GM19023 (cell line): ENCODE measurements at regions not wholly inside any gene's neighbourhood (a gene's known extent, or its start where the extent isn't known, plus 50 kb on each side); places are given as distances from the start of the nearest gene placed in this dataset.
A peak's percentile ranks its signal among the peaks of the same experiment; 100 is the strongest.
"Not testable (repeated sequence)": the region's sequence is repeated elsewhere in the genome, so short reads cannot be mapped to it uniquely, and the experiment has no call there.

Experiments used
- ATAC-seq: cut with Tn5 transposase; IDR thresholded peaks from one replicate; pipeline ENCODE4 v1.9.1; 2021; ENCODE audit warnings: mild to moderate bottlenecking, moderate library complexity; ENCODE audit not compliant: unreplicated experiment

DNA sequence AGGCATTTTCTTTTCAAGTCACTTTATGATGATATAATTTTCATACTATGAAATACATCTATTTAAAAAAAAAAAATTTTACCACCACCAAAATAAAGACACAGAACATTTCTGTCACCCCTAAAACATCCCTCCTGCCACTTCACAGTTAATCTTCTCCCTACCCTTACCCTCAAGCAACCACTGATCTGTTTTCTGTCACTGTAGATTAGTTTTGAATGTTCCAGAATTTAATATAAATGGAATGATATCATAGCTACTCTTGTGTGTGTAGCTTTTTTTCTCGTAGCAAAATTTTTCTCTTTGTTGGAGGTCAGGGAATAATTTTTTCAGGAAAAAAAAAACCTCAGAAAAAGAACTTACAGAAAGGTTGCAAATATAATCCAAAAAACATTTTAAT, 152.7 kb downstream of the RHOU start:
- no peak for ATAC-seq

DNA sequence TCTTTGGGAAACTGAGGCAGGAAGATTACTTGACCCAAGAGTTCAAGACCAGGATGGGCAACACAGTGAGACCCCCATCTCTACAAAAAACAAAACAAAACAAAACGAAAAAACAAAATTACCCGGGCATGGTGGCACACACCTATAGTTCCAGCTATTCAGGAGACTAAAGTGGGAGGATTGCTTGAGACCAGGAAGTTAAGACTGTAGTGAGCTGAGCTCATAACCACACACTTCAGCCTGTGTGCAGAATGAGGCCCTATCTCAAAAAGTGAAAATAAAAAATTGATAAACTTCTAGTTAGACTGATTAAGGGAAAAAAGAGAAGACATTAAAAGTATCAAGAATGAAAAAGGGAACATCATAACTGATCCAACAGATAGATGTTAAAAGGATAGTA, 154.0 kb downstream of the RHOU start:
- no peak for ATAC-seq

DNA sequence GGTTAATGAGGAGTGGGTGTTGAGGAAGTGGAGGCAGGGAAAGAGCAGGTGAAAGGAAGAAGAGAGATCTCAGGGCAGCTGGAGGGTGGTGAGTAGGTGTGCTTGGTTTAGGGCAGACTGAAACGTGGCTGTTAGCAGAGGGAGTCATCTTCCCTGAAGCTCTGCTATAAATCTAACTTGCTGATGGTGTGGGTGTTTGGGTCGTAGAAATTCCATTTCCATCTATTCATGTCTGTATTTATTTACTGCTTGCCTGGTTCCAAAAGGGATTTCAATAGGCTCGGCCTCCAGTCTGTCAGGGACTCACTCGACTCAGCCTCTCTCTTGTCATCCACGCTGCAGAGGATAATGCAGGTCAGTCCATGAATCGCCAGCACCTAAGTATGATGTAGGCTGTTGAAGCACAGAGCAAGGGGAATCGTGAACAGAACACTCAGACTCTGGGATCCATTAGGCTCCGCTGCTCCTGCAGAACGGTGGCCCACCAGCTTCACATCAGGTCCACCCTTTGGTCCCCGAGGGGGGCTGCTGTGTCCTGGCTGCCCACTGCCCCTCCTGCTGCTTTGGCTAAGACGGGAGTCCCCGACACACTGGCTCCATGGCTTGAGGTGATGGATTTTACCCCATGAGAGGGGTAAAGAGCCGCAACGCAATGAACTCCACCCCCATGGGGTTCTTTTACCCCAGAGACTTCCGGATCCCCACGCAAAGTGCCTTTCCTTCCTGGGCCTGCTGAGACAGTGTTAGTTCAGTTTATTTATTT, 156.2 kb downstream of the RHOU start:
- no peak for ATAC-seq

DNA sequence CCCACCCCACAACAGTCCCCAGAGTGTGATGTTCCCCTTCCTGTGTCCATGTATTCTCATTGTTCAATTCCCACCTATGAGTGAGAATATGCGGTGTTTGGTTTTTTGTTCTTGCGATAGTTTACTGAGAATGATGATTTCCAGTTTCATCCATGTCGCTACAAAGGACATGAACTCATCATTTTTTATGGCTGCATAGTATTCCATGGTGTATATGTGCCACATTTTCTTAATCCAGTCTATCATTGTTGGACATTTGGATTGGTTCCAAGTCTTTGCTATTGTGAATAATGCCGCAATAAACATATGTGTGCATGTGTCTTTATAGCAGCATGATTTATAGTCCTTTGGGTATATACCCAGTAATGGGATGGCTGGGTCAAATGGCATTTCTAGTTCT, 156.9 kb downstream of the RHOU start:
- not testable (repeated sequence) for ATAC-seq

DNA sequence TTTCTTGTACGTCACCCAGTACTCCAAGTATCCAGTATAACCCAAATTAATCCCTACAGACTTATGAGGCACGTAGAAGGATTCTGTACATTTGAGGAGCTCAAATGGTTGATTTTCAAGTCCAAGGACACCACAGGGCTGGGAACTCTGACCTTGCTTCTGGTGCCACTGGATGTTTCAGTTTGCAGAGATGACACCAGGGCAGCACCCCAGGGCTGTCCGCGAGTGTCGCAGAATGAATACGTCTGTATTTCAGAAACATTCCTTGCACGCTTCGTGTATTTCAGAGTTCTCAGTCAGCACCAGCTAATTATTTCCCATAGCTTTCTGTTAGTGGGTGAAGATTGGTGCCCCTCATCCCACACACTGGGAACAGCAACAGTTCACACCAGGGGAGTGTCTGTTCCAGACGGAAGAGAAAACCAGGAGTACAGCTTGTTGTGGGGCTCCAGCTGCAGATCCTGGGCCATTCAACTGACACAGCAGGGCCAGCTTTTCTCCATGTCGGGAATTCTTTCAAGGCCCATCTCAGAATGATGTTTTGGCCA, 159.2 kb downstream of the RHOU start:
- no peak for ATAC-seq

DNA sequence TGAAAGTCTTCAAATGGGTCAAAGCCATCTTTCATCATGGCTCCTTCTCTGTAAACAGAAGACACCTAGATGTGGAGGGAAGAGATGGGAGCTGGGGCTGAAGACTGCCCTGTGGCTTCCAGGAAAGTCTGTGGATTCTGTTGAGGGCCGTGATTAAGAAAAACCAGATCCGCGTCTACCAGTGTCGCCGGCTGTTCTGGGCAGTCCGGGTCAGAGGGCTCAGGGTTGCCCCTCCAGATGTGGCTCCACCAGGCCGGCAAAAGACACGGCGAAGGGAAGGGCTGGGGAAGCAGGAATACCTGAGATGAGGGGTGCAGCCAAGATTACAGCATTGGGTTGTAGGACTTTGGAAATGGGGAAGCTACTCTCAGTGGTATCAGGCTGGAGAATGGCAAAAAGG, 162.6 kb downstream of the RHOU start:
- ATAC-seq: no peak

DNA sequence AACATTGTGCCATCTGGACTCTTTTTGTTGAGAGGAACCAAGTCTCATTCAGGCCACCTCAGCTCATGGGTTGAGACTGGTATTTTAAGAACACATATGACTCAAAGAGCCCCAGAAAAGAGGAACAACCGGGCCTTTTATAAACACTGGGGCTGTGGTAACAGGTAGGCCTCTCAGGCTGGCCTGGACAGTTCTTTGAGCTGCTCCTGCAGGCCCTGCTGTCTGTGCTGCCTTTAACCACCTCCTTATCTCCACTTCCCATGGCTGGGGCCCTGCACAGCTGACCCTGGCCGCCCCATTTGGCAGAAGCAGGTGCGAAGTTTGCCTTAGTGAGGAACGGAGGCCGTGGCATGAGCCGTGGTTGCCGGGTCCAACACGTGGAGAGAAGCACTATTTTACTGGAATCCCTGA, 163.3 kb downstream of the RHOU start:
- ATAC-seq: peak; percentile 93

DNA sequence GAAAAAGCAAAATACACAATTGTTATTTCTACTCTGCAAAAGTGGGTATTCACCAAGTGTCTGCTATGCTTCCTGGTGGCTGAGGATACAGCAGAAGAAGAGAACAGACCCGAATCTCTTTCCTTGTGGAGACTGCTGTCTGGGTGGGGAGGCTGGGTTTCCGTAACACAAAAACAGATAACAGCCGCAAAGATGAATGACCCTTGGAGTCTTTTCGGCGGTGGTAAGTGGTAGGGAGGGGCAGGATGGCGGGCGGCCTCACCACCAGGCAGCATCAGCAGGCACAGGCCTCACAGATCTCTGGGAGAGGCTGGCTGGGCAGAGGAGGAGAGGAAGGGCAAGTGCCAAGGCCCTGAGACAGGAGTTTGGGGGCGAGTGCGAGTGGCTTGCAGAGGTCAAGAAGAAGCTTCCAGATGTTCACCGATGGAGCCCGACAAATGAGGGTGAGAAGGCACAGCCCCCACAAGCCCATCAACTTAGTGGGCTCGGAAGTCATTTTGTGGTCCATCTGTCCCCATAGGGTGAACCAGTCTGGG, 164.2 kb downstream of the RHOU start:
- no peak for ATAC-seq

DNA sequence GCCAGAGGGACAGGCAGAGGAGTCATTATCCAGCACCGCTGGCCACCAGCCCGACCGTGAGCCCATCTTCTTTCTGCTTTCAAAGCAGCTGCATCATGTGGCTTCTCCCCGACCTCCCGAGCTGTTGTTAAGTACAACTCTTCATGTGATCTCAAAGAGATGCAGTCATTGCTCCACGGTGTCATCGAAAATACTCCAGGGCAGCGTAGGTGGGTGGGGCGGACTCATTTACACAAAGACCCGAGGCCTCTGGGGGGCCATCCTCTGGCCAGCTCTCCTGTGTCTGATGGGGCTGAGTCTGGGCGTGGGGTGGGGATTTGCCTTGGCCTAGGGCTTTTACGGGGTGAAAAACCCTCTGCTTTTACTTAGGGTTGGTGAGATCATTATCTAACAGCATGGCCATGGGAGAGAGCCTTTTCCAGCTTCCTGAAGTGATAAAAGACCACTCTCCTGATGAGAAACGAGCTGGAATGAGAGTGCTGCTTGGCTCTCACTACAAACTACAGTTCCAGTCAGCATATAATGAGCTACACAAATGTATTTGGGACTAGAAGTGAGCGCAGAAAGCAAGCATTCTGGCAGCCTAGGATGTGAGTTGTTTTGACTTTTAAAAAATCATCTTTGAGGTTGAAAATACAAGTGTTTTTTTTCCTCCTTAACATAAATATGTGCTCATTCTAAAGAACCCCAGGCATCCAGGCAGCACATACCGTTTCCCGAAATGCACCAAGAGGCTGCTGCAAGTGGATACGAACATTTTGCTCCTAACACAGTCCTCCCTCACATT, 165.0 kb downstream of the RHOU start:
- no peak for ATAC-seq

DNA sequence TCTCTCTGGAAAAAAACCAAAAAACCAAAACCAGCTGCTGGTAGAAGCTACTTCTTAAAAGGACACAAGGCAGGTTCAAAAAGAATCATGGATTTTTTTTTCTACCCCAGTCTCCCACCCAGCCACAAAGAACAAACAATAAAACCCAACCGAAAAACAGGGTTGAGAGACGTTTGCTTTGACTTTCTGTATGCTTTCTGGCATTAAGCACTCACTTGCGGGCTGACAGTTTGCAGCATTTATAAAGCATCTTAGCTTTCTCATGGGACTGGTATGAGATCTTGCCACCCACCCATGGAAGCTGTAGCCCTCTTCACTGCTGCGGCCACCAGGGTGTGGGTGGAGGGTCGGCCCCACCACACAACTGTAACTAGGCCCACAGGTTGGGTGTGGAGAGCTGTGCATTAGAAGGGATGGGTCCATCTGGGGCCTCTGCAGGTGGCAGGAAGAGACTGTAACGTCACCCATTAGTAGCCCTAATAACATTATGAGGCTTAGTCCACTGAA, 165.7 kb downstream of the RHOU start:
- no peak for ATAC-seq

DNA sequence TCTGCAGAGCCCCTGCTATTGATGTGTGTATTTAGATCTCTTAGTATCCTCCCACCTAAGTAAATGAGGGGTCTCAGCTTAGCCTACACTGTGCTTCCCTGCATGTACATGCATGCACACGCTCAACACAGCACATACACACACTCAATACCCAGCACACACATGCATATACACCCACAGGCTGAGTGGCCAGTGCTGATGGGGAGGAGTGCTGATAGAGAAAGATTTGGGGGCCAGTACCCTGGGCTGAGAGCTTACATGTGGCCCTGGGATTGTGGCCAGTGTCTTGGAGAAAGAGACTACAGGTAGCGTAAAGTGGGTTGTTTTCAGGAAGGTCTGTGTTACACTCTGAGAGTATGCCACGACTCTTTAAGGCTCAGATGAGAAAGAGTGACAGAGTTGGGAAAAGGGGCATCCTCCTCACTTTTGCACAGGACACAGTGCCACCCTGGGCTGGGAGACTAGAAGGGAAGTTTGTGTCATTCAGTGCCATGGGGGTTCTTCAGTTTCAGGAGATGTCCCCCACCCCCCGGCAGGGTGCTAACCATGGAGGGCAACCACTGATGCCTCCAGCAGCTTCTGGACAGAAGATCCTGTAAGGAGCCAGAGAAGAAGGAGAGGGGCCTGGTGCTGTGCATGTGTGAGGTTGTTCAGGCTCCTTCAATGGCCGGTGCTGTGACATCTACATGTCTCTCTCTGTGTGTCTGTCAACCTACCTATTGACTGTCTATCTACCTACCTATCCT, 166.8 kb downstream of the RHOU start:
- ATAC-seq: no peak

DNA sequence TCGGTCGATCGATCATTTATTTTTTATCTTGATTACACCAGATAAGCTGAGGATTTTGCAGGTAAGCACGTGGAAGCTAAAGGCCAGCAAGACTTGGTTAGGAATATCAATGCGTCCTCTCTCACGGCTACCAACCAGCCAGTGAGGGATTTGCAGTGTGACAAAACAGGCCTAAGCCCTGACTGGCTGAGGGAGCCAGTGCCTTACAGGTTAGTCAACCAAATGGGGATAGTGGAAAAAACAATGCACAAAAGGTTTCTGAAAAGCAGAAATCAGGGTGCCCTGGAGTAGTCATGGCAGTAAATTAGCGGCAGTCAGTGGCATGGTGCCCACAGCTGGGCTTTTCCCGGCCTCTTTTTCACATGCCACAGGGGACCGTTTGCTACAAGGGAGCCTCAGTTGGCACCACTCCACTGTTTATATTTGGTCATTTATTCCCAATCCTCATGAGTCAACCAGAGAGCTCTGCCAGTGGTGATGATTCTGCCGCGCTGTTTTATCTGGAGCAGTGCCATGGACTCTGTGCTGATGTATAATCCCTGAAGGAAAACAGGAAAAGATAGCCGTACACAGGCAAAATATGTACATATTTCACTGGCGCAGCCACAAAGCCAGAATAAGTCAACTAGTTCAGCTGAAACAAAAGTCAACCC, 167.6 kb downstream of the RHOU start:
- ATAC-seq: no peak

DNA sequence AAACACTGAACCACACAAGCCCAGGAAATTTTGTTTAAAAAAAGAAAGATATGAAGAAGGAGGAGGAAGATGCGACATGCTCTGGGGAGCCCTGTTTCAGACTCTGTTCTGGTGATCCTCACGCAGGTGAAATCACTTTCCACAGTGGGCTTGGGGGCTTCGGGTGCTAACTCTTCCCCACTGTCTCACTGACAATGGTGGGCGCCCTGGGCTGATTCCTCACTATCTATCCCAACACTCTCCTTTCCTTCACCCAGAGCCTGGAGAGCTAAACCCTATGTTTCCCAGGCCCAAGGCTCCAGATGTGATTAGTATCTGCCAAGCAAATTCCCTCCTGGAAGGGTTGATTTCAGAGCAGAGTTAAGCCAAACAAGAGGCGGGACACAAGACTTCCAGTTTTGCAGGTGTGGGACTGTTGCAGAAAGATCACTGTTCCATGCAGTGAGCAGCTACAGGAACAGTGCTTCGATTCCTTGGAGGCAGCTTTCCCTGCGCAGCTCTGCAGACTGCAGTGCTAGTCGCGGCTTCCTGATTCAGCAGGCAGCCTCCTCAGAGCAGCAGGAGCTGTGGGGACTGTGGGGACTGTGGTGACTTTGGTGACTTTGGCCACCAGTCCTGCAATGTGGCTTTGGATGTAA, 168.3 kb downstream of the RHOU start:
- ATAC-seq: no peak

DNA sequence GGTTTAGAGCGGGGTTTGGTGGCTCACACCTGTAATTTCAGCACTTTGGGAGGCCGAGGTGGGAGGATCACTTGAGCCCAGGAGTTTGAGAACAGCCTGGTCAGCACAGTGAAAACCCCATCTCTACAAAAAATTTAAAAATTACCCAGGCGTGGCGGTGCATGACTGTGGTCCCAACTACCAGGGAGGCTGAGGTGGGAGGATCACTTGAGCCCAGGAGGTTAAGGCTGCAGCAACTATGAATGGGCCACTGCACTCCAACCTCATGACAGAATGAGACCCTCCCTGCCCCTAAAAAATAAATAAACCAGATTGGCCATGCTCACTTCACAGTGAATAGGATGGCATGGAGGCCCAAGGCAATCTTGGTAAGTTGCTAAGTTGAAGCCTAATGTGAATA, 168.9 kb downstream of the RHOU start:
- ATAC-seq: no peak

DNA sequence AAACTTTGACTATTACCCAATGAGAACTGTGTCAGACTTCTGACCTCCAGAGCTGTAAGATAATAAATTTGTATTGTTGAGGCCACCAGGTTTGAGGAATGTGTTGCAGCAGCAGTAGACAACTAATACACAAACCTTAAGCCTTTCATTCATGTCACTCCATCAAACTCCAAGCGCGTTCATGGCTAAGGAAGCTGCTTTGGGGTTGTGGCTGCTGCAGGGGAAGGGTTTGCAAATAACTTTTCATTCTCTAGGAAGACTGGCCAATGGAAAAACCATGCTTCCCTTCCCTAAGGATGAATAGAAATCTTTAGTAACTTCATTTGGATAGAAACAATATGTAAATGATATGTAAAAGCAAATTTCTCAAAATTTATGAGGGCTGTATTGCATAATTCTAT, 170.4 kb downstream of the RHOU start:
- ATAC-seq: no peak

DNA sequence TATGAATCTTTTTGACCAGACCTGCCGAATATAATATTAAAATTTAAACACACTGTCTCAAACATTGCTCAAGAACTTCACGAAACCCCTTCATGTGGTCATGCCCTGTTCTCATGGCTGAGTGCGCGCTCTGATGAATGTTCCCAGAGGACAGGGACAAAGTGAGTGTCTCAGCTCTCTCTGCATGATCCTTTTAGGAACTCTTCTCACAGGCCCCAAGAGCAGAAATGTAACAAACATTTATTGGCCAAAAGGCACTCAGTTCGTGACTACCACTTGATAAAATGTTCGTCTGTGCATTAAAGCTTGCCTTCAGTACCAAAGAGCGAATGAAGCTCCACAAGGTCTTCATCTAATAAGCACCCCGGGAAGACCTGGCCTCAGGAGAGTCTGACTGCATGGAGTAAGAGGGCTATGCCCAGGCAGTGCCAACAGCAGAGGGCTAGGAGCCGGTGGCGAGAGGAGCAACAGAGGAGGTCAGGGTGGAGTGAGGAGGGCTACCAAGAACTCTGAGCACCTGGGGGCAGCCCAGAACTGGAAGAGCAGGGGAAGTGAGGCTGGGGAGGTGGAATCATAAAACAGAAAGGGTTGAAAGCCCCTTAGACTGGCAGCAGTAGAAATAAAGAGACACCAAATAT, 171.1 kb downstream of the RHOU start:
- no peak for ATAC-seq

DNA sequence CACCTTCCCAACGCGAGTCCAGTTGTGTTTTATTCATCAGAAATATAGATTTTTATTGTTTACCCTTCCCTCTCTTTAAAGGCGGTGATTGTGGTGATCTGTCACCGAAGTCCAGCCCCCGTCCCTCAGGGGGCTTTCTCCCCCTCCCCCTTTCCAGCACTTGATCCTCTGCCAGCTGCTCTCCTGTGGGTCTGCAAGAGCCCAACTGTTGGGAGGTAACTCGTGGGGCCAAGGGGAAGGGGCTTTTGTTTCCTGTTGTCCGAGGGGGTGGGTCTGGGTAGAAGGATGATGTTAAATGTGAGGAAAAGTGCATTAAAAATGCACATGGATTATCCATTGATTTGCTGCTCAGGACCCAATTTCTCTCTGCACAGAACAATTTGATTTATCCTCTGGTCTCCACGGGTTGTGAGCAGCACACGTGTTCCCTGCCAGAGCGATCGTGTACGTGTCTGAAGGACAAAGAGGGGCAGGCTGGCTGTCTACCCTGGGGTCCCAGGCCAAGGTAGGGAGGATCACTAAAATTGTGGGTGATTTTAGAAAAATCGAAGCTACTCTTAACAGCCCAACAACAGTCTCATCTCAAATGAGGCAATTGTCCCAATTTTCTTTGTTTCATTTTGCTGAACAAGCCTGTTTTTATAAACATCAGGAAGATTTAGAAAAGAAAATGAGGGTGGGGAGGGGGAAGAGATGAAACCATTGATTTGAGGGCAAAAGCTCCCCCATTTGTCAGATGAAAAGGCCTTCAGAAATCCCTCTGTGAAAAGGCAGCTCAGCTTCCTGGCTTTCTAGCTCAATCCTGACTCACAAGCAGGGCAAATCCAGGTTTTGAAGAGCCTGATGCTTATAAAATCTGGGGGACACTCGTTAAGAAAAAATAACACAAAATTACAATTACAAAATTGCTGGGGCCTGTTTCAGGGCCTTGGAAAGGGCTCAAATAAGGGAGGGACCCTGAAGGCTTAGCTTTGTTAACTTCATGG, 176.2 kb downstream of the RHOU start:
- no peak for ATAC-seq
